Parathyroid adenoma (tissue), 2 donors: ENCODE measurements at regions not wholly inside any gene's neighbourhood (a gene's known extent, or its start where the extent isn't known, plus 50 kb on each side); places are given as distances from the start of the nearest gene placed in this dataset.

Source experiments
- H2AFZ ChIP-seq: fragments of 300-600 bp; sonication (generic); one replicate; pipeline ENCODE4 v1.7.0; 2017; ENCODE audit warnings: antibody characterized with exemption, mild to moderate bottlenecking
- H3K27ac ChIP-seq: fragments of 300-600 bp; sonication (generic); one replicate; pipeline ENCODE4 v1.7.0; 2017
- H3K27me3 ChIP-seq: fragments of 300-600 bp; sonication (generic); one replicate; pipeline ENCODE4 v1.7.0; 2017; ENCODE audit warnings: low read length; ENCODE audit not compliant: control insufficient read depth, insufficient read depth
- H3K36me3 ChIP-seq: fragments of 300-600 bp; sonication (generic); one replicate; pipeline ENCODE4 v1.7.0; 2017; ENCODE audit warnings: low read length; ENCODE audit not compliant: control insufficient read depth, insufficient read depth
- H3K4me1 ChIP-seq: fragments of 300-600 bp; sonication (generic); one replicate; pipeline ENCODE4 v1.7.0; 2017; ENCODE audit warnings: control low read depth
- H3K4me2 ChIP-seq: fragments of 300-600 bp; sonication (generic); one replicate; pipeline ENCODE4 v1.7.0; 2017; ENCODE audit warnings: low read length
- H3K4me3 ChIP-seq: fragments of 300-600 bp; sonication (generic); one replicate; pipeline ENCODE4 v1.7.0; 2017; ENCODE audit warnings: low read depth, low read length
- H3K79me2 ChIP-seq: fragments of 300-600 bp; sonication (generic); one replicate; pipeline ENCODE4 v1.7.0; 2017; ENCODE audit warnings: control low read depth
- H3K9ac ChIP-seq: fragments of 300-600 bp; sonication (generic); one replicate; pipeline ENCODE4 v1.7.0; 2017; ENCODE audit warnings: mild to moderate bottlenecking
- H3K9me3 ChIP-seq: fragments of 300-600 bp; sonication (generic); one replicate; pipeline ENCODE4 v1.7.0; 2017; ENCODE audit warnings: low read length; ENCODE audit not compliant: control insufficient read depth
- TF ChIP-seq, protein P1 (sequence below): fragments of 300-600 bp; sonication (generic); IDR thresholded peaks from one replicate; pipeline ENCODE4 v1.7.0; 2017; ENCODE audit warnings: antibody characterized with exemption, mild to moderate bottlenecking
- donor health status: primary hyperparathyroidism.

- Histone ChIP-seq H3K9me3 (no peaks in the 10 kb centered on the region), H3K79me2 (no peaks in the 10 kb centered on the region), H3K27me3 (no peaks in the 10 kb centered on the region), H3K4me2 (no peak overlapping the region), H3K27ac (no peak overlapping the region), H3K4me1 (no peaks in the 10 kb centered on the region), H2AFZ (no peak overlapping the region), H3K36me3 (no peaks in the 10 kb centered on the region), H3K9ac (no peak overlapping the region), H3K4me3 (no peak overlapping the region)
- TF ChIP-seq, protein P1, sequence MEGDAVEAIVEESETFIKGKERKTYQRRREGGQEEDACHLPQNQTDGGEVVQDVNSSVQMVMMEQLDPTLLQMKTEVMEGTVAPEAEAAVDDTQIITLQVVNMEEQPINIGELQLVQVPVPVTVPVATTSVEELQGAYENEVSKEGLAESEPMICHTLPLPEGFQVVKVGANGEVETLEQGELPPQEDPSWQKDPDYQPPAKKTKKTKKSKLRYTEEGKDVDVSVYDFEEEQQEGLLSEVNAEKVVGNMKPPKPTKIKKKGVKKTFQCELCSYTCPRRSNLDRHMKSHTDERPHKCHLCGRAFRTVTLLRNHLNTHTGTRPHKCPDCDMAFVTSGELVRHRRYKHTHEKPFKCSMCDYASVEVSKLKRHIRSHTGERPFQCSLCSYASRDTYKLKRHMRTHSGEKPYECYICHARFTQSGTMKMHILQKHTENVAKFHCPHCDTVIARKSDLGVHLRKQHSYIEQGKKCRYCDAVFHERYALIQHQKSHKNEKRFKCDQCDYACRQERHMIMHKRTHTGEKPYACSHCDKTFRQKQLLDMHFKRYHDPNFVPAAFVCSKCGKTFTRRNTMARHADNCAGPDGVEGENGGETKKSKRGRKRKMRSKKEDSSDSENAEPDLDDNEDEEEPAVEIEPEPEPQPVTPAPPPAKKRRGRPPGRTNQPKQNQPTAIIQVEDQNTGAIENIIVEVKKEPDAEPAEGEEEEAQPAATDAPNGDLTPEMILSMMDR, result no peak
Observed at GRCh38 chr2:239804161-239805042, 220.7 kb downstream of the NDUFA10 start.

GRCh38 chr2:239803766-239804115 lies 221.4 kb downstream of the NDUFA10 start:
- Histone ChIP-seq H3K9me3 (no peaks in the 10 kb centered on the region), H3K4me3 (no peak overlapping the region), H3K27ac (no peak overlapping the region), H3K4me1 (no peaks in the 10 kb centered on the region), H2AFZ (no peak overlapping the region), H3K27me3 (no peaks in the 10 kb centered on the region), H3K79me2 (no peaks in the 10 kb centered on the region), H3K4me2 (no peak overlapping the region), H3K9ac (no peak overlapping the region), H3K36me3 (no peaks in the 10 kb centered on the region)
- TF ChIP-seq, protein P1, result no peak

GRCh38 chr2:239803102-239803765 lies 221.9 kb downstream of the NDUFA10 start:
- Histone ChIP-seq H3K4me3 (no peak overlapping the region), H2AFZ (no peak overlapping the region), H3K79me2 (no peaks in the 10 kb centered on the region), H3K9me3 (no peaks in the 10 kb centered on the region), H3K9ac (no peak overlapping the region), H3K27ac (no peak overlapping the region), H3K27me3 (no peaks in the 10 kb centered on the region), H3K36me3 (no peaks in the 10 kb centered on the region), H3K4me1 (no peaks in the 10 kb centered on the region), H3K4me2 (no peak overlapping the region)
- TF ChIP-seq, protein P1, result no peak

- H3K9me3 ChIP-seq, result no peaks in the 10 kb centered on the region
- TF ChIP-seq, protein P1, result no peak
- no peaks in the 10 kb centered on the region for H3K4me1 ChIP-seq
- no peak overlapping the region for H3K27ac ChIP-seq
- H3K4me3 ChIP-seq, result no peak overlapping the region
- H3K4me2 ChIP-seq, result no peak overlapping the region
- no peaks in the 10 kb centered on the region for H3K36me3 ChIP-seq
- no peak overlapping the region for H2AFZ ChIP-seq
- no peaks in the 10 kb centered on the region for H3K27me3 ChIP-seq
- no peak overlapping the region for H3K9ac ChIP-seq
- H3K79me2 ChIP-seq, result no peaks in the 10 kb centered on the region
Observed at GRCh38 chr2:239802185-239802649, 222.9 kb downstream of the NDUFA10 start.
